Activated T-helper 9 cell treated with anti-CD3 and anti-CD28 coated beads, Interleukin-2, amount 50 U/mL, for 16 hours (primary cell): ENCODE measurements at regions not wholly inside any gene's neighbourhood (a gene's known extent, or its start where the extent isn't known, plus 50 kb on each side); places are given as distances from the start of the nearest gene placed in this dataset.

Experiments used
- DNase-seq: peaks from one replicate; pipeline ENCODE4 v3.0.0-alpha.2; 2020; ENCODE audit warnings: low read depth

DNA sequence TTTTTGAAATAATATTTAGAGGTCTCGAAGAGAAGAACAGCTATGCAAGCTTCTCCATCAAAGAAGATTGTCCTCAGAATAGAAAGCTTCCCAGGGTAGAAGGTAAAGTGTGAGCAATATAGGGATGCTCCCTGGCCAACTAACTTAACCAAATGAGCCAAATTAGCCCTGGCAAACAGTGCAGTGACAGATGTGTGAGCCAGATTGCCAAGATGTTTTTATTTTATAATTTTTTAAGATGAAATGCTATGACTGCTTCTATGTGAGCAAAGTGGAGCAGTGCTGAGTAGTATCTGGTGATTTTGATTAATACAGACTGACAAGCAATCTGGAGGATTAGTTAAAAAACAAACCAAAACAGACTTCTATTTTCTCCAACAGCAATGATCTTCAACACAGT, 202.1 kb downstream of the NOVA1 start:
- no peak for DNase-seq

DNA sequence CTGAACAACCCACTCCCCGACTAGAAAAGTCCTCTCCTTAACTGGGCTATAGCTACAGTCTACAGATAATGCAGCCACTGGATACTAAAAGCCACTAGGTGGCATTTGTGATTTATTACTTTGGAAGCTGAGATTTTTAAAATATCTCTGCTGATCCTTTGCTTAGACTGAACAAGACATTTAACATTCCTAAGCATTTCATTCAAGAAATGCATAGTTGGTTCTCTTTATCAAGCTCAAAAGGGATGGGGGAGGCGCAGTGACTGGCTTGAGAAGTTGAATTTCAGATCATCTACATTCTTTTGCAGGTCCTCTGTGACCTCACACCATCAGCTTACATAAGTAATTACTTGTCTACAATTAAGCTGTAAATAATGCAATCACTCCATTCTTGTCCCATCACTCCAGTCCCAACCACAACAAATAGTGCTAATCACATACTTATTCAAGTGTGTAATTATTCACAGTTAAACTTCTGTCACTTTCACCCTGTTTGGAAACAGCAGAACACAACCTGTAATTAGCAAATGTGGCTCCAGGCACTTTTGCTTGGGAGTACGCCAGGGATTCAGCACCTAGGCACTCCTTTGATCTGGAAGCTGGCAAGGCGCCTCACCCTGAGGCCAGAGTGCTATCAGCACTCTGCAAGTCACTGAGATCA, 203.6 kb downstream of the NOVA1 start:
- DNase-seq: no peak

GRCh38 chr14:26392498-26392897, 205.3 kb downstream of the NOVA1 start:
- no peak for DNase-seq

DNA sequence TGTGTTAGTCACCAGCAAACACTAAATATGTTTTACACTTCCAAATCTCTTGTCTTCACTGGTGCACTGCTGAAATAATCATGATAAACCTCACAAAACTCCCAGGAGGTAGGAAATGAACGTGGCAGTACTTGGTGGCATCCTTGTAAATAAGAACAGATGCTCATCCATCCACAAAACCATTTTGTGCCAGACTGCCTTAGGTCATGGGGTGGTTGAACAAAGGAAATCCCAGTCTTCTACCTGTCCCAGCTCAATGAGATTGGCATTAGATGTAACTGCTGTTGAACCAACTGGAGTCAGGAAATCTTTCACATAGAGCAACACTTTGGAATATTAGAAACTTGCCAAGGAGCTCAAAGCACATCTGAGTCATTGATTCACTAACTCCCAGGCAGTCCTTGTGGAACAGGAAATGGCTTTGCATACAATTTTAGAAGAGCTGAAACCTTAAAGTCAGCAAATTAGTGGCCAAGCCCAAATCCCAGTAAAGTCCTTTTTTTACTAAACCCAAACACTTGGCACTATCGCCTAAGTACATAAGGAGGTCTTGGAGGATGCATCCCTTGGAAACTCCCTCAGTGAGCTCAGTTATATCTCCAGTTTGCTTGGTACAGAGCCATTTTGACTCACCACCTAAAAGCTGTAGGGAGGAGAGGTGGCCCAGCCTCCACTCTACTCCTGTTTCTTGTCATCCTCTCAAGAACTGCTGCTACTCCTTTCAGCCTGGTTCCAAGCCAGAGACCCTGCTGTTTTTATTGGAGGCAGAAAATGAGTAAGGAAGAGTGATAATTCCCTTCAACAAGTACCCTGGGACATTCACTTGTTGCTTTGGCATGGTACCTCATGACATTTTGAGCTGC, 208.0 kb downstream of the NOVA1 start:
- DNase-seq: no peak

DNA sequence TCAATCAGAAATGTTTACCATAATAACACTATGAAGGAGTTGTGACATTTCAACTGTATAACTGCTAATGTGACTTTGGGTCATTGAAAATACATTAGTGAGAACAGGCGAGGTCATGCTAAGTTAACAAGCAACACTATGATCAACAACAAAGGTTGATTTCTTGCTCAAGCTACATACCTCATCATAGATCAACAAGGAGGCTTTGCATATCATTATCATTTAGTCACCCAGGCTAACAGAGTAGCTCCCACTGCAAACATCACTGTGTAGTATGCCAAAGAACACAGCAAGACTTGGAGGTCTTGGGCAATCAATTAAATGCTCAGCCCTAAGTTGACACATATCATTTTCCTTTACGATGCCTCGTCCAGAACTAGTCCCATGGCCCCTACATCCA, 212.5 kb downstream of the NOVA1 start:
- no peak for DNase-seq

DNA sequence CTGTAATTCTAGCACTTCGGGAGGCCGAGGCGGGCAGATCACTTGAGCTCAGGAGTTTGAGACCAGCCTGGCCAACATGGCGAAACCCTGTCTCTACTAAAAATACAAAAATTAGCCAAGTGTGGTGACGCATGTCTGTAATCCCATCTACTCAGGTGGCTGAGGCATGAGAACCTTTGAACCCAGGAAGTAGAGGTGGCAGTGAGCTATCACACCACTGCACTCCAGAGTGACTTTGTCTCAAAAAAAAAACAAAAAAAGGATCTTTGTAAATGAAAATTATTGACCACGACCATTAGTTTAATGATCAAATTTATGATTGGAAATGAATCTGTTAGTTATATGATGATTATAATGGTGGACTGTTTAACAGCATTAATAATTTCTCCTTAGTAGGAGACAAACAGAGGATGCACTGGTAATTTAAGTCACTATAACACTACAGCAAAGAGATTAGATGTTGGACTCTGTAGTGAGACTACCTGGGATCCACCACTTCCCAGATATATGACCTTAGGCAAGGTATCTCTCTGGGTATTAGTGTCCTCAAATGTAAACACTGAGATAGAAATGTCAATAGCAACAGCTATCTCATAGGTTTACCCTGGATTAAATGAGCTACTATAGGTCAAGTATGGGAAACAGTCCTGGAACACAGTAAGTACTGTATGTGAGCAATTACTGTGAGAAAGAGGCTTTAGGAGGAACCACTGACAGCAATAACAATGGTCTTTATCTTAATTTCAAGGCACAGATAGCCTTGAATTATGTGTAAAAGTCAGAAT, 214.7 kb downstream of the NOVA1 start:
- DNase-seq: no peak

DNA sequence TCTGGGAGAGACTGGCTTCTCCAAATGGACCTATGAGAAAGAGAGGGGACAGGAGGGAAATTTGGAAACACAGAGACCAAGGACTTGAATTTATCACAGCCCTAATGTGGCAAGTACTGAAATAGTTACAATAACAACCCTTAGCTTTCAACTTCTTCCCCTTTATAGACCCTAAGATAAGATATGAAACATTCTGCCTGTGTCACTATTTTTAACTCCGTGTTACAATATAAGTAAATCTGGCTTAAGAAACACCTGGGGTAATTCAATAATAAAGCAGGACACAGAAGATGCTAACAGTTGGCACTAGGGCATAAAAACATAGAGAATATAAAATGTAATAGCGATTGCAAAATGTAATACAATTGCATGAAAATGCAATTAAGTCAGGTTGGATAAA, 216.4 kb downstream of the NOVA1 start:
- no peak for DNase-seq

DNA sequence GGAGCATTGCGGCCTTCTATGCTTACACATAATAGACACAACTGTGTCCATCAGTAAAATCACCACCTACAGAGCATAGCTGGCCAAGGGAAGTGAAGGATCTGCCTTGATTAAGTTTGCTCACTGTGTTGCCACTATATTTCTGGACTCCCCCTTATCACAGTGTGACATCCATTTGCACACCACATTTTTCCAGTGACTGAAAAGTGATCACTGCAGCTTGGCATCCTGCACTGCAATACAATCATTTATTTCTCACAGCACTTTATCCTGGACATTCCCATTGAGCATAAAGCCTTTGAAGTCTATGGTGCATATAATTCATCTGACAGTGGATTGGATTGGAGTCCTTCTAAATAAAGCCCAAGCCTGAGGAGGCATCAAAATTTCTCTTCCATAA, 217.2 kb downstream of the NOVA1 start:
- DNase-seq: no peak

DNA sequence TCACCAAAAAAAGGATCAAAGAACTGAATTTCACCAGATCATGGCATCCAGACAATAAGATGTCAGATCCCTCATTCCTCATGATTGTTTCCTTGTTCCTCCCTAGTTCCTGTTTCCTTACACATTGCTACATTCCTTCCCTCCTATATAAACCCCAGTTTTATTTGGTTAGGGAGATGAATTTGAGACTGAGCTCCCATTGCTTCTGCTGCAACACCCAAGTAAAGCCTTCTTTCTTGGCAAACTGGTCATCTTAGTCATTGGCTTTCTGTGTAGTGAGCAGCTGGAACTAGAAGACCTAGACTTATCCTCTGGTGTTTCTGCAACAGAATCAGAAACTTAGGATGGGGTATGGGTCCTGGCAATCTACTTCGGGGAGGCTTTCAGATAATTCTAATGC, 217.9 kb downstream of the NOVA1 start:
- DNase-seq: no peak

DNA sequence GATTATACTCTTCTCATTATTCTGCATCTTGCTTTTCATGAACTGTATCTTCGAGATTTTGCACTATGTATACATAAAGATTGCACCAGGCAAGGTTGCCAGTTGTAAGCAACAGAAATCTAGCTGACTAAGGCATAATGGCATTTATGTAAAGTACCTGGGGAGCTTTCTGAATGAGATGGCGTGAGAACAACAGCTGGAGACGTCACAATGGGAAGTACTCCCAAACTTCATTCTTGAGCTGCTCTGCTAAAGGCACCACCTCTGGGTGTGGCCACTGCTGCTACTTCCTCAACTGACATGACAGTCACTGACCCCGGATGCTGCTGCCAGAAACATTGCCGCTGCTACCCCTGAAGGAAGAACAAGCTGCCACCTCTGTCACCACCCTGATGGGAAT, 220.7 kb downstream of the NOVA1 start:
- DNase-seq: no peak

DNA sequence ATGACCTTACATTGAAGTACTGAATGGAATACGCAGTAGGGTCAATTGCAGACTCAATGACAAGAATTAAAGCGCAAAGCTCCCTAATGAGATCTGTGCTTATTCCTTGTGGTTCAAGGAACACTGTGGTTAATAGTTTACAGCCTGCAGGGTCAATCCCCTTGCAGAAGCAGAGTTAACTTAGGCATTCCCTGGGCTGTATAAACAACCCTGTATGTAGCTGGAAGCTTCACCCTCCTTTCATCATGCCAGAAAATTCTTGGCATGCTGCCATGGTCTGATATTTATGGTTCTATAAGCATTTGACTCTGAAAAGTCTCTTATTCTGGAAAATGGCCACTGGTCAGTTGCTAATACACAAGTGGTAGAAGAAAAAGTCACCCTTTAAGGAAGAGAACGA, 227.7 kb downstream of the NOVA1 start:
- DNase-seq: no peak

DNA sequence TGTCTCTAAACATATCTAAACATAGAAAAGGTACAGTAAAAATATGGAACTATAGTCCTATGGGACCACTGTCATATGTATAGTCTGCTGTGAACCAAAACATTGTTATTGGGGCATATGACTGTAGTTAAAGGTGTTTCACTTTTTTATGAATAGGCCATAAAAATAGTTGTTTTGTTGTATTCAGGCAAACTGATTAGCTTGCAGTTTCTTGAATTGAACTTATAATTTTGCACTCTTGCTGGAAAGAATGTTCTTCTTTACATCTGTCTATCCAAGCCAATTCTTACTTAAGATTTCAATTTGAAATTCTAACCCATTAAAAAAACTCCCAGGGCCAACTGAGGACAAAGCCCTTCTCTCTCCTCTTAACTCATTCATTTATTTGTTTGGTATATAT, 234.1 kb downstream of the NOVA1 start:
- DNase-seq: no peak

DNA sequence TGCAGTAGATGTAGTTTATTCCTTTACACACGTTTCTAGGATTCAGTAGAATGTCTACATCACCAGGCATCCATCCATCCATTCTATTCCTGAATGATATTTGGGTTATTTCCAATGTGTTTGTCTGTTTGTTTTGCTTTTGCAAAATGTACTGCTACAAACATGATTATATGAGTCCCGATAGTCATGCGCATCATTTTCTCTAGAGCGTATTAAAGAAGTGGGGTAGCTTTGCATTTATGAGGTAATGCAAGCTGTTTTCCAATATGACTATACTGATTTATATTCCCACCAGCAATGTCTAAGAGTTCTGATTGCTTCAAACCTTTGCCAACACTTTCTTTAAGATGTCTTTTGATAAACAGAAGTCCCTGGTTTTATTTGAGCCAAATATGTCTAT, 253.2 kb downstream of the NOVA1 start:
- no peak for DNase-seq

DNA sequence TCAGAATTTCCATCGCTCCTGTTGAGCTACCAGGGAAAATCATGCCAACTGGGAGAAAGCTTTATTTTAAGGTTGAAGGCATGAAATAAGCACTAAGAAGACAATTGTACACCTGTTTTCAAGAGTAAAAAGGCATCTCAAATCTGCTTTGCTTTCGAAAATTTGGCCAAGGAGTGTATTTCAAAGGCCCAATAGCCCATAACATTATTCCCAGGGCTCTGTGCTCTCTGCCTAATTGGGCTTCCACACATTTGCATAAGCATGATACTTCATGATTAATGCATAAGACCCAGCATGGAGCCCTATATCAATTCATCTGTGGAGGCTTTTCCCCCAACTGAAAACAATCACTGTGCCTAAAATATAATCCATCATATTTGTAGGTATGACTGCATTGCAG, 258.5 kb downstream of the NOVA1 start:
- no peak for DNase-seq

GRCh38 chr14:26338231-26338630, 259.6 kb downstream of the NOVA1 start:
- no peak for DNase-seq

DNA sequence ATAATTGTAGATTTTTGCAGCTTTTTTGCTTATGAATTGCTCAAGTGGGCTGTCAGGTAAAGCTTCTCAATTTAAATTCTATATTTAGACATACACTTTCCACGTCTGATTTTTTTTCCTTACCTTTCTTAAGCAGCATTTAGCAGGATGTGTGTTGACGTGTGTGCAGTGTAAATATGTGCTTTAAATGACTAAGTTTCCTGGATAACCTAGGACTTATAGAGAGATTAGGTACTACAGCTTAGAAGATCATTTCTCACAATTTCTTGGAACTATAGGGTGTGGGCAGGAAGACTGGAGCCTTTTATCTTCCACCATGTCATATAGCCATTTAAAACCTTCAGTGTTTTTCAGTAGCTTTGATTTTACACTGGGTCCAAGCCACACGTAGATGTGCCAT, 263.5 kb downstream of the NOVA1 start:
- no peak for DNase-seq

GRCh38 chr14:26332966-26333365, 264.9 kb downstream of the NOVA1 start:
- DNase-seq: no peak

- DNase-seq: no peak
These were observed 266.9 kb downstream of the NOVA1 start for GRCh38 chr14:26330982-26331381.

GRCh38 chr14:26328791-26329190, 269.0 kb downstream of the NOVA1 start:
- DNase-seq: no peak

DNA sequence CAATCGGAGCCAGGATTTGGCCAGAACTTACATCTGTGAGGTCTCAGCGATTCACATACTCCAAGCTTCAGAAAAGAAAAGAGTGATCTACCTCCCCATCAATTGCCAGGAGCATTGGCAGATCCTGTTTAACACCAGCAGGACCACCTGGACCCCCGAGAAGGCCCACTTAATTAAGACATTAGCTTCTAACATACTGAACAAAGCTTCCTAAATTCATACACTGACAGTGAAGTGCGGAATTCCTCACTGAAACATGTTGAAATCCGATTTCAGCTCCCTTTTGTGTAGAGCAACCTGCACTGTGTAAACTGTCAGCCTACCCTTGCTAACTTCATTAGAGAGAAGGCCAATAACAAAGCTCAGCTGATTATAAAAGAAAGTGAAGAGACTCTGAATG, 274.0 kb downstream of the NOVA1 start:
- no peak for DNase-seq

DNA sequence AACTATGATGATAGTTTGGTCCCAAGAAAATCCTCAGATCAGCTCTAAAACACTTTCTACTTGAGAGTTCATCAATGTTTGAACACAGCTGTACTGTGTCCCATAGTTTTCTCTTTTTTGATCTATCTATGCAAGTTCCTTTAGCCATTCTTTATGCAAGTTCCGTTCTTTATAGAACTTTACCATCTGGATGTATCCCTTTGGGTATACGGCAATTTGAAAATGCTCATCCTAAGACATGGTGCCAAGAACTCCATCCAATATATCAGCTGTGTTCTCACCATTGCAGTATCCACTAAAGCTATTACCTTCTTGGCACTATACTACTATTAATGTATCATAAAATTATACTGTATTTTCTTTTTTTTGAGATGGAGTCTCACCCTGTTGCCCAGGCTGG, 276.9 kb downstream of the NOVA1 start:
- DNase-seq: no peak

GRCh38 chr14:26319139-26319864, 278.5 kb downstream of the NOVA1 start:
- no peak for DNase-seq
